ENCODE measurements at regions not wholly inside any gene's neighbourhood (a gene's known extent, or its start where the extent isn't known, plus 50 kb on each side); places are given as distances from the start of the nearest gene placed in this dataset.

GRCh38 chr5:10122076-10122726 is 127.5 kb downstream of the ATPSCKMT start:
- H3T11ph ChIP-seq (ENCODE audit: low read length): no peak overlapping the region
- H2AK5ac ChIP-seq (ENCODE audit: insufficient read length, low read length): no peak overlapping the region
- H3K9ac ChIP-seq (ENCODE audit: extremely low read depth, insufficient read length, low read length): no peak overlapping the region
- no peak overlapping the region for H3K14ac ChIP-seq (ENCODE audit: insufficient read depth, low read length)
- H3K18ac ChIP-seq (ENCODE audit: insufficient read length, low read depth, low read length): no peak overlapping the region
- H3K27me3 ChIP-seq (ENCODE audit: insufficient read depth, low read length): no peaks in the 10 kb centered on the region
- Mint-ChIP-seq H3K27me3 (ENCODE audit: low read depth) (no peaks in the 10 kb centered on the region; the same call in 1 of the 2 replicates), H3K4me3 (no peak overlapping the region), H3K36me3 (ENCODE audit: insufficient read depth in 1 of 3, low read depth in 3 of 3) (no peaks in the 10 kb centered on the region; a peak in 2 of 7 replicates), H3K27ac (no peak overlapping the region), H3K4me1 (no peaks in the 10 kb centered on the region; a peak in 1 of 4 replicates), H3K9me3 (no peaks in the 10 kb centered on the region; a peak in 1 of 5 replicates)
- no peaks in the 10 kb centered on the region for H3K79me2 ChIP-seq (ENCODE audit: insufficient read depth, low read length)
- WGBS (ENCODE audit: extremely low coverage, insufficient read length, low lambda C conversion rate): no CpG with 5 or more reads among the region's 1 CpG
- DNase-seq: no peak
- no peak overlapping the region for H4K8ac ChIP-seq (replicated peaks; ENCODE audit: insufficient read length, low read depth, low read length)
- no peaks in the 10 kb centered on the region for H3K9me3 ChIP-seq (ENCODE audit: control insufficient read depth, low read depth, low read length)
- no peak overlapping the region for H2AFZ ChIP-seq (ENCODE audit: low read length)
- H2BK20ac ChIP-seq (ENCODE audit: low read depth, low read length, poor library complexity, severe bottlenecking): no peak overlapping the region
- no peak overlapping the region for H2BK15ac ChIP-seq (ENCODE audit: low read depth, low read length)
- no peaks in the 10 kb centered on the region for H3K4me1 ChIP-seq (ENCODE audit: insufficient read depth, low read length)
- no peak overlapping the region for H3K4ac ChIP-seq (ENCODE audit: low read depth, low read length)
- no peaks in the 10 kb centered on the region for H4K20me1 ChIP-seq (ENCODE audit: control insufficient read depth, insufficient read depth, insufficient read length)
- no peak overlapping the region for H3K56ac ChIP-seq (ENCODE audit: insufficient read length, low read depth, low read length)
- no peak overlapping the region for H2BK12ac ChIP-seq (ENCODE audit: insufficient read length, low read depth, low read length)
- no peak overlapping the region for H4K91ac ChIP-seq (ENCODE audit: insufficient read length, low read depth, low read length)
- H3K23me2 ChIP-seq (ENCODE audit: insufficient read length, low read depth, low read length, poor library complexity, severe bottlenecking): no peaks in the 10 kb centered on the region
- no peak overlapping the region for H2BK5ac ChIP-seq (ENCODE audit: insufficient read length, low read length)
- no peak overlapping the region for H3K23ac ChIP-seq (ENCODE audit: insufficient read length, low read depth, low read length)
- H3K27ac ChIP-seq (ENCODE audit: insufficient read length, low read depth, low read length): no peak overlapping the region
- H3K4me2 ChIP-seq (ENCODE audit: insufficient read depth, insufficient read length, low read length): no peak overlapping the region
- H2BK120ac ChIP-seq (ENCODE audit: low read depth, low read length, poor library complexity, severe bottlenecking): no peak overlapping the region
- TF ChIP-seq CTCF (conservative IDR thresholded peaks at IDR 0.05): no peak
- H4K5ac ChIP-seq (ENCODE audit: insufficient read length, low read depth, low read length): no peak overlapping the region
- H3K79me1 ChIP-seq (ENCODE audit: insufficient read depth, low read depth, low read length, poor library complexity, severe bottlenecking): no peaks in the 10 kb centered on the region
